ENCODE measurements at regions not wholly inside any gene's neighbourhood (a gene's known extent, or its start where the extent isn't known, plus 50 kb on each side); places are given as distances from the start of the nearest gene placed in this dataset.

DNA sequence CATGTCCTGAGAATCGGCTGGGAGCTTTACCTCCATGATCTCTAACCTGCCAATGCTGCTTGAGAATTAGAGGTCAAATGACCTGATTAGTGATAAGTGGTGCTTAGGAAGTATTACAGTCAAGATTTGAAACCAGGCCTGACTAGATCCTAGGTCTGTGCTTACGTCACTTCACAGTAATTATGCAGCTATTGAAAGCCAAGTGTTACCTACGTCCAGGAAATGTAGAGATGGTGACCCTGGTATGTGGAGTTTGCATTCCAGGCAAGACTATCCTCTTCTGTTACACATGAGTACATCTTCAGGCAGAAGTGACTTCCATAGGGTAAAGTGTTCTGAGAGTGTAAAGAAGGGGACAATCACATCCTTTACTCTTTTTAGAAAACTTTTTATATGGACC, 530.4 kb upstream of the TENM4 start:
- no peak for DNase-seq

DNA sequence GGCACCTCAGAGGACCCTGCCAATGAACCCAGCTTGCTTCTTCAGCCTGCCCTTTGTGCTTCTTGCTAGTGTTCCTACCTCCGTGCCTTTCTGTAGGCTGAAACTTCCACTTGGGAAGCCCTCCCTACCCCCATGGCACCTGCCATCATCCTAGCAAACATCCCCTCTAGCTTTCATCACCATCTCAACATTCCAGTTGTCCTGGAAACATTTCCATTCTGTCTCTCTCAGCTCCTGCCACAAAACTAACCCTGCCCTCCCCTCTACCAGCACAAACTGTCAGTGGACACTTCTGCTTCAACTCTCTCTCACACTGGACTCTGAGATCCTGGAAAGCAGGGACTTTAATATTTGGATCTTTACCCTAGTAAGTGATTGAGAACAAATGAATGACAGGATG, 525.8 kb upstream of the TENM4 start:
- DNase-seq: no peak

DNA sequence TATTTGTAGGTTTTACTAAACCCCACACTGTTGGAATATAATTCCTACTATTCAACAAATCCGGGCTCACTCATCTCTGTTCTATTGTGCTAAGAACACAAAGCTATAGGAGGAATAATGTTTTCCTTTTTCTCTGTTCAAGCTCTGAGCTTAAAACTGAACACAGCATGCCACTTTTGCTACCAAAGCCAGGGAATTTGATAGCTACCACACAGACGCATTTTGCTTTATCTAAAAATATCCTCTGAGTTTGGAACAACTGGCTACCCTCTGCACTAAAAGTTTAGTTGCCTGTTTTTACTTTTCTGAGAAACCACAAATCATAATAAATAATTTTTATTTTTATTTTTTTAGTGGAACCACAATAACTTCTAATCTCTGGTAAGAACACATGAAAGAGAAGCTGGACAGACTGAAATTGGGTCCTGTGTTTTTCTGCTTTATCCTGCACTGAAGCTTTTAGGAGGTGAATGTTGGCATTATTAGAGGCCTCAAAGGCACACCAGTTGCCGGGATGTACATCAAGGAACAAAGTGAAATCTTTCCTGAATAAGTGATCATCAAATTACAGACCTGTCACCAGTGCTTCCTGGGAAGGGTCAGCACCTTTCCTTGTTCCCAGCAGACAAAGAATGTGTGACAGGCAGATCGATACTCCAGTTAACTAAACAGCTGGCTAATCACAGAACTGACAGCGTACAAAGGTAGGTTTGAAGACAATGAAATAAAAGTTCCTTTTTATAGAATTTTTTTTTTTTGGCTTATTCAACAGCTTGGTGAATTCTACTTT, 523.2 kb upstream of the TENM4 start:
- no peak for DNase-seq

DNA sequence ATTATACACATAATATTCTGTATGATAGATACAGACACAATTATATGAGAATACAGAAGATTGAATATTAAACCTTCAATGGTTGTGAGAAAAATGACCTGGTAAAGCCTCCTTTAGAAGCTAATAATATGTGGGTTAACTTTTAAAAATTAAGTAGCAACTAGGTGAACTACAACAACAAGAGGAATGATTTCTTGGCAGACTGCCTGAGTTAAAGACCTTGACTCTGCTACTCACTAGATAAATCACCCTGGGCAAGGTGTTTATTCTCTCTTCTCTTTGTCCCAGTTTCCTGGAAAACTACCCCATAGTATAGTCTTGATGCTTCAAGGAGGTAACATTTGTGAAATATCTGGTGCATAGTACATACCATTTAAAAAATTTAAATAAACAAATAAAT, 519.6 kb upstream of the TENM4 start:
- DNase-seq: no peak

DNA sequence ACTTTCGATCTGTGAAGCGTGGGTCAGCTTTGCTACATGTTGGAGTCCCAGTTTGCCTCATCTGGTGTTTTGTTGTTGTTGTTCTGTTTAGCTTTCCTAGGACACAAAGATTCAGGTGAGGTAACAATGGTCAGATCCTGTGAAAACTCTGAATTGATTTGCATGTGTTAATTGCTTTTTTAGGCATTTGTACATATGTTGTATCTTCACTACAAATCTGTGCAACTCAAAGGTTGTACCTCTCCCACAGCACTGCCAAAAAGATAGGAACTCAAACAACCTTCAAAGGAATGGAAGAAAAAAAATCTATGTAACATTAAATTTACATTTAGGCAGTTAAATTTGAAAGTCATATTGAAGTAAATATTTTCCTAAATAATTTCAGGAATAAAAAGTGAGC, 518.5 kb upstream of the TENM4 start:
- DNase-seq: no peak

DNA sequence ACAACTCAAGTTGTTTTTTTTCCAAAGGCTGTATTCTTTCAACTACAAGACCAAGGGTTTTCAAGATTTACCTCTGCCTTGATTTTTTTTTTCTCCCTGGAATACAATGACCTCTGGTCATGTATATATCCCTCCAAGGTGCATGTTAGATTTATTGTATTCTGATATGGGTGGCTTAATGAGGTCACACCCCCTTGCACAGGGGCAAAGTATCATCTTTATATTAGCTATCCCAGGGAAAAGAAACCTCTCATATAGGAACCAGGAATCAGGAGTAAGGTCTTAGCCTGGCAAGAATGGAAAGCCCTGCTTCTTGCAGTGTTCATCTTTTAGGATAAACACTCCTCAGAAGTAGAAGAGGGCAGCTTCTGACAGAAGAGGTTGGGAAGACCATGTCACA, 516.9 kb upstream of the TENM4 start:
- no peak for DNase-seq

DNA sequence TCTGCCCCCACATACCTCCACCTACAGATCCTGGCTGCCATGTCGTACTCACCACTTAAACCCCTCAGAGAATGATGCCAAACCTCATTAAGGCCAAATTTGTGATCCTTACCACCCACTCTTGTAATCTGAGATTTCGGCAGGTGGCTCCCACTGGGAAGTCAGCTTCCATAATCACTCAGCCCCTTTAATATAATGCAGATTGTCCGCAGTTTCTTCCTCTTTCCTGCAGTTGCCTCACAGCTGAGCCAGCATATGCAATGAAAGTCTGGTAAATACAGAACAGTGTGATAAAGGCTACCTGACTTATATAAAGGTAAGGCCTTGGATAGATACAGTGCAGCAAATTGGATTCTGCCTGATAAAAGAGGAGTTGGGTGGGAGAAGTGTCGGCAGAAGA, 515.2 kb upstream of the TENM4 start:
- no peak for DNase-seq

DNA sequence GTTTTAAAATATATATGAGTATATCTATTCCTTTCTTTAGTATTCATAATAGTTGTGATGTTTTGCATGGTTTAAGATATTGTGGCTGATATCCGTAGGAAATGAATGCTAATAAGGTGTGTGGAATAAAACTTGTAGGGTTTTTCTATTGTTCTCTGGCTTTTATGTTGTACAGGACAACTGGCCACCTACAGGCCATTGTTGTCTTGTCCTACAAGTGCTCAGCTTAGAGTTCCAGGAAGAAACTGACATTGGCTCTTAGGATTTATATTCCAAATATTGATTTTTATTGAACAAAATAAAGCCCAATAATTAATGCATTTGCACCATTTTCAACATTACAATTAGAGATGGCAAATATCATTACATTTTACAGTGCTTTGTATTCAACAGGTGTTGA, 512.8 kb upstream of the TENM4 start:
- DNase-seq: no peak

DNA sequence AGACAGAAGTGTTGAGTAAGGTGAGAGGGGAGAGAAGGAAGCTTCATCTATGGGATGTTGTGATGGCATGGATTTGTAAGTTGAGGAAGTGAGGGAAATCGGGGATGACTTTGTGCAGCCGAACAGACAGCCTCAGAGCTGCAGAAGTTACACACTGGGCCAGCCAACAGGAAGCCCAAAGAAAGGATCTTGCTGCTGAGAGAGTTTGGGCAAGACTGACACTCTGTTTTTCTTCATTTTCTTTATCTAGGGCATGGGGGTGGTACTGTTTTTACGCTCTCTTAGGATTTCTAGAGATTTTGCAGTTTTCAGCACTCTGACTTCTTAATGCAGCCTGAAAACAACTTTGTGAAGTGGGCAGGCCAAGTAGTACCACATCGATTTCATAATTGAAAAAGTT, 509.9 kb upstream of the TENM4 start:
- DNase-seq: no peak

DNA sequence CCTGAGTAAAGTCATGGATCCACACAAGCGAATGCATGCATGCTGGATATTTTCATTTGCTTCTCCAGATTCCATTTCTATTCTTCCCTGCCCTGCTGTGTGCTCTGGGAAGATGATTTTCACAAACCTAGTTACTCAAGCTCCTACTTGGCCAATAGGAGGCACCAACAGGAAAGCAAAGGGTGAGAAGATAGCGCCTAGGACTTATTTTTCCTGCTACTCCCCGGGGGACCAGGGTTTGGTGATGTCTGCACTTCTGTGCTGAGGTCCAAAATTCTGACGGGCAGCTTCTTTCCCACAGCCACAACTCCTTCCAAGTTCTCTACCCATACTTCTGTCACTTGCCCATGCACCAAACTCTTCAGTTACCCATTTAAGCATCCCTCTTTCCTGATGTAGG, 509.3 kb upstream of the TENM4 start:
- no peak for DNase-seq

DNA sequence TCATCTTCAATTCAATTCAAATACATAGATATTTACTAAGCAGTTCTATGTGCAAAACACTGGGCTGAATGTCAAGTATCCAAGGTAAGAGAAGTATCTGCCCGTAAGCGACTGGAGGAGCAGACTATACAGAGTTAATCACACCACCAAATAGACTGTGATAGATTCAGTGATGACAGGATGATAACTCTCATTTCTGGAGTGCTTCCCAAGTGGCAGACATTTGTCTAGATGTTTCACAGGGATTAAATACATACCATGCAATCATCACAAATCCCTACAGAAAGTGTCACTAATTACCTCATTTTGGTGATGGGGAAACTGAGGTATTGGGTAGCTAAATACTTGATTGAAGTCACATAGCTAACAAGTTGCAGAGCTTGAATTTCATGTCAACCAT, 508.7 kb upstream of the TENM4 start:
- DNase-seq: no peak

DNA sequence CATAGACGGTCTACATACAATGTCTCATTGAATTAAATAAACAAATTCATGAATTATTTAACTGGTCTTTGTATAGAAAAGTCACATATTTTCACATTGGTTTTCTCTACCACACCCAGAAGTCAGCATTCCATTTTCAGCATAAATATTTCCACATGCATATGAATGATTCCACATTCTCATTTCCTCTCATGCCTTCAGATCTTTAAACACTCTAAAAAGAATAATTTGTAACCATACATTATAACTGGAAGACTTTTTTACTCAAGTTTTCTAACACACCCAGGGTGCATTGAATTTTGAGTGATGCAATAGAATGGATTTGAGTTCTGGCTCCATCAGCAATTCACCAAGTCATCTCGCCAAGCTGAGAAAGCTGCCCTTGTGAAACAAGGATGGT, 501.8 kb upstream of the TENM4 start:
- no peak for DNase-seq

DNA sequence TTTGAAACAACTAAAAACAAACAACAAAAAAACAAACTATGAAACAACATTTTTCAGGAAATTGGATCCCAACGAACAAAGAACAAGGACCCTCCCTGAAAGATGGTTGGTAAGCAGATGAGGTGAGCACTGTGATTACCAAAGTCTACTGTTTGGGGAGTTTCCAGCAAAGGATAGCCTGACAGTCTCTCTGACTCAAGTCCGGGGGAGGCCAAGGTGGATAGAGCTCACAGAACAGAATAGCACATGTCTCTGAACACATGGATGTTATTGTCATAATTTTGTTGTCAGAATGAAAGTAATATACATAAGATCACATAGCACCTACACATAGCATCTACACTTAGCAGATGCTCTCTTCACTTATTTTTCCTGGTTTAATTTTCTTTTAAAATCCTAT, 501.3 kb upstream of the TENM4 start:
- no peak for DNase-seq

DNA sequence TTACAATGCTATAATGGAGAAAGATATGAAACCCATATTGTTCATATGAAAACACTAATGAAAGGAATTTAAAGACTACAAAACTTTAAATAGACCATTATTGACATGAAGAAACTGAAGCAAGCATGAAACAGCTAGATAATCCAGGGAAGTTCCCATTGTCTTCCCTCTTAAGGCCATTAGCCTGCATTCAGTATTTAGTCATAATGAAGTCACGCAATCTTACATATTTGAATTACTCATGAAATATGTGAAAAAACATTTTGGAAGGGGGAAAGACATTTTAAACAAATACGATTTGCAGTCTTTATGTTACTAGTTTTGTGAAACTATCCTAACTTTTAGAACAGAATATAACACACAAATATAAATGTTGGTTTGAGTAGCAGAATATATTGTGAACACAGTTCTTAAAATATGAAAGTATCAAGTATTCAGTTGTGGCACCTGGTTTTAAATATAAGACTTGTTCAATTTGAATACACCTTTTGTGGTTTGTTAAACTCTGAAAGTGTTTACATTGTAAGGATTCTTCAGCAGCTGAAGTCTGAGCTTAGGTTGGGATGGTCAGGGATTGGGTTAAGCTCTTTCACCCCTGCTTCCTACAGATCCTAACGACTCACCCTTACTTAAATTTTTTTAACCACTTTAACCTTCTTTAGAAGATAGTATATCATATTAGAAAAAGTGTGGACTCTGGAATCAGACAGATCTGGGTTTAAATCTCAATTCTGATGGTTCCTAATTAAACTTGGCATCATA, 500.3 kb upstream of the TENM4 start:
- no peak for DNase-seq

DNA sequence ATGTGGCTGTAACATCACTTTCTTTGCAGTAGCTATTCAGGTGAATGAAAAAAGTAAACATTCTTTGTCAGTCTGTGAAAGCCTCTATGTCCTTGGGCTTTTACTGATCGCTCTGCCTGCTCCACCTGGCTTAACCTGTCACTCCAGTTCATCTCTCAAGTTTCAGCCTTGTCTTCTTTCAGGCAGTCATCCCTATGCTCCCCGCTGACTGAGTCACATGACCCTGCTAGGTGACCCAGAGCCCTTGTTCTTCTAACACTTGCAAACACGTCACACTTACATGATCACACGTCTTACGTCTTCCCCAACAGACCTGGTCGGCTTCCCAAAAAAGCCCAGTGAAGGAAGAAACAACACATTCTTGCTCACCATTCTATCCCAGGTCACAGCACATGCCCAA, 499.3 kb upstream of the TENM4 start:
- no peak for DNase-seq

DNA sequence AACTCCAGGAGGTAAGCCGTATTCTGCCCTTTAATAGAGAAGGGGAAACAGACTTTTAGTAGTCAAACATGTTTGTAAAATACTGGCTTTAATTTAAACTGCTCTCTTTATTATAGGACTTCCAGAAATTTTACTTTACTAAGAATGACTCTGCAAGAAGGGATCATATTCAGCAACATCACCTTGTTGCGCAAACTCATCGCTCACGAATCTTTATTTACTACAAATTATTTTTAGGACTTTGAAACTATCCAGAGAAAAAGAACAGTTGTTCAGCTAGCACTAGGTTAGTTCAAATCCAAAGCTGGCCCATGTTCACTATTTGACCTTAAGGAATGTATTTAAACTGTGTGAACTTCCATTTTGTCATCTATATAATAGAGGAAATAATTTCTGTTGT, 498.3 kb upstream of the TENM4 start:
- no peak for DNase-seq

DNA sequence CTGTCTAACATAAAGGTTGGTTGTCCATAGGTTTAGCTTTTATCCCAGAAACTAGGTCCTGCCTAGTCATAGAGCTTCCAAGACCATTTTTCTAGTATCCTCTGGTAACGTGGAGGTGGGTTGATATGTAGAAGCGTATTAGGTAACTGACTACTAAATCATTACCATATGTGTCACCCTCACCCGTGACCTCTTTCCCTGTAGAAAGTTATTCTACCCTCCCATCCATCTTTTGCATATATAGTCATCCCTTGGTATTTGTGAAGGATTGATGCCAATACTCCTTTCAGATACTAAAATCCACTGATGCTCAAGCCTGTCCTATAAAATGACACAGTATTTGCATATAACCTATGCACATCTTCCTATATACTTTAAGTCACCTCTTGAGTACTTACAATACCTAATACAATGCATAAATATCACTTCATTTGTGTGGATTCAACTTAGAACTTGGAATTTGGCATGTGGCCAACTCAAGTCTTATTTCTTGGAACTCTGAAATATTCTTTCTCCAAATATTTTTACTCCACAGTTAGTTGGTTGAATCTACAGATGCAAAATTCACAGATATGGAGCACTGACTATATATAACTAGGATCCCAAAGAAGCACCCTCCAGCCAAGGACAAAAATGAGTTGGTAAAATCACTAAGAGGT, 497.0 kb upstream of the TENM4 start:
- no peak for DNase-seq

DNA sequence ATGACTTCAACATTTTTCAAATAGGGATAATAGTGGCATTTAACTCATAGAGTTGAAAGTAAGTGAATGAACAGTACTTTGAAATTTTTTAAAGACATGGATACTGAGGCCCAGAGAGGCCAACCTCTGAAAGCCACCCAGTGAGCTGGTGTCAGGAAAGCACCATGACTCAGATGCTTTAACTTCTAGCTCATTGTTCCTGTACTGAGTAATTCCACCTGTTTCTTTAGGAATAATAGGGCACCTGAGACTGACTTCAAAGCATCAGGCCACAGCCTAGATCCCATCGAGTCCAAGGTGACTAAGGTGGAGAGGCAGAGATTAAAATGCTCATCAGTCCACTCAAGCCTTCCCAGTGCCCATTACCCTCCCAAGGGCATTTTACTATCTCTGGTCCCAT, 491.8 kb upstream of the TENM4 start:
- DNase-seq: no peak

DNA sequence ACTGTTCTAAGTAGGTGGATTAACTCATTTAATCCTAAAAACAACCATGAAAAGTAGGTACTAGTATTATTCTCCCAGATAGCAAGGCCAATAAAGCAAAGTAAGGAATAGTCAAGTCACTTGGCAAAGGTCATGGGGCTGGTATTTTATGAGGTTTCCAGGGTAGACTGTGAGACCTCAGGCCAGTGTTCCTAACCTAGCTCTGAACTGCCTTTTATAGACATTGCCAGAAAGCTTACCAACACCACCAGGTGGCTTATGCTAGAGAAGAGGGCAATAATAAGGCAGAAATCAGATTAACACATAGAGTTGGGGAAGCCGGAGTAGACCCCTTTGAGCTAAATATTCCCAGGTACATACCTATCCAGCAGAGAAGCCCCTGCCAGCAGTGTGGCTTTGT, 490.9 kb upstream of the TENM4 start:
- DNase-seq: no peak

DNA sequence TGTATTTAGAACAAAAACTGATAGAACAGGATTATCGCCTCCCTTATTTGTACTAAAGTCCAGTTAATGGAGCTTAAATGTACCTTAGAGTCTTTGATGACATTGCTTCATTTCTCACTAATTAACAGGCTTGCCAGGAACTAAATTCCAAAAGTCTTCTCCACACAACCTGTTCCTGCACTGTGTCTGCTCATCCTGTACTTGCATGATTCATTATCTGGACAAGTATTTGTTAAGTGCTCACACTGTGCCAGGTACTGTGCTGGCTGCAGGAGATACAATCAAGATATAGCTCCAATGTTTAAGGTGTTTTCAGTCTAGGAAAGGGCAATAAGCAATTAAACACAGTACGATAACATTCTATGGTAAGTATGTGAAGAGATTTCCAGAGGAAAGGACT, 485.9 kb upstream of the TENM4 start:
- no peak for DNase-seq

DNA sequence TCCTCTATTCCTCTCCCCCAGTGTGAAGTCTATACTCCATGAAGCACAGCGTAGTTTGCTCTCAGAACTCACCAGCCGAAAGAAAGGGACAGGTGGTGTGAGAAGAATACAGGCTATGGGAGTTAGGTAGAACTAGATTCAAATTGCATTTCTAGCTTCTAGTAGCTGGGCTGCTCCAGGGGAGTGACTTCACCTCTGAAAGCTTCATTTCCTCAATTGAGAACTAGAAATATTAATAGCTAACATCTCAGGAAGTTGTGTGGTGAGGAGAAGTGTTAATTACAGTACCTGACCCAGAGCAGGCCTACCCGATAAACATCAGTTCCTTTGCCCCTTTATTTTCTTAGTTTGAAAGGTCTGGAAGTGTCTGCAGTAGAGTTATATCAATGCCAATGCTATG, 484.7 kb upstream of the TENM4 start:
- DNase-seq: no peak

DNA sequence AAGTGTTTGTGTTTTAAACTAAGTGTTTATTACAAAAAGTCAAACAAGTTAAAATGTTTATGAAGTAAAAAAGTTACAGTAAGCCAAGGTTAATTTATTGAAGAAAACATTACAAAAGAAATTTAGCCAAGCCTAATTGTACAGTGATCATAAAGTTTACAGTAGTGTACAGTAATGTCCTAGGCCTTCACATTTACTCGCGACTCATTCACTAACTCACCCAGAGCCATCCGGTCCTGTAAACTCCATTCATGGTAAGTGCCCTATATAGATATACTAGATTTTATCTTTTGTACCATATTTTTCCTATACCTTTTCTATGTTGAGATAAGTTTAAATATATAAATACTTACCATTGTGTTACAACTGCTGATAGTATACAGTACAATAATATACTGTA, 481.8 kb upstream of the TENM4 start:
- DNase-seq: no peak

DNA sequence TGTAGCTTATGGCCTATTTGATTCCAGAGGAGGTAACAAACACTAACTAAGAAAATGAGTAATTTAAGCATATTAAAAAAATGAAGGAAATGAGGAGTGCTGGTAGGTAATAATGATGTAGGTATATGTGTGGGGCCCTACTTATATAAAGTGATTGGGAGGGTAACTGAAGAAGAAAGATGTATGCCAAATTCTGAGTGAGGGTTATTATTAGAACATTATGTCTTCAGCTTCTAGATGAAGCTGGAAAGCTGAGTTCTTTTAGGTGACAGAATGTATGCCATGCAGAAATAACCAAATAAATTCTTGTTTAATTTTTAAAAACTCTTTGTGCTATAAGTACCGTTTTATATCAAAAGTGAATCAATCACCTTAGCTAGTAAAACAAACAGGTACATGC, 479.6 kb upstream of the TENM4 start:
- no peak for DNase-seq

DNA sequence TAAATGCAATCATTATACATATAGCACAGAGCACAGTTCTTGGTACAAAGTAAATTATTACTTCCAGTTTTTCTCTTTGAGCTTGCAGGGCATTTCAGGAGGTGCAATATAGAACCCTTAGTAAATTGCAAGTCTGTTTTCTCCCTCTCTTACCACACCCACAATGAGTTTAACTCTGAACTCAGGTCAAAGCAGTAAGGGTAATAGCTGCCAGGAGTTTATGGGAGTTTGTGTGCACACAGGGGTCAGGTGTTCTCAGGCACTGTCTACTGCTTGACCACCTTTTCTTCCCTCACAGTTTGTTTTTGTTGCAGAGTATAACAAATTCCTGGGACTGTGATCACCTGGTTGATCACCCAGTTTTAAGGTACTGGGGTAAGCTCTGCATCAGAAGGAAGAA, 478.5 kb upstream of the TENM4 start:
- DNase-seq: no peak
